Gastroesophageal sphincter (tissue), 4 donors: ENCODE measurements at regions not wholly inside any gene's neighbourhood (a gene's known extent, or its start where the extent isn't known, plus 50 kb on each side); places are given as distances from the start of the nearest gene placed in this dataset.
"Not testable (repeated sequence)": the region's sequence is repeated elsewhere in the genome, so short reads cannot be mapped to it uniquely, and the experiment has no call there.

Experiments used
- ATAC-seq: fragments of 150-250 bp; one replicate; pipeline ENCODE4 v1.9.1; 2016; ENCODE audit warnings: mild to moderate bottlenecking, moderate library complexity
- H3K27ac ChIP-seq, 4 donors: fragments of 200-600 bp; sonication (generic) in 3 of 4; 1 replicate in 3 of 4; 2 replicates in 1 of 4; pipeline ENCODE4 v1.5.1; 2016 to 2019
- H3K27me3 ChIP-seq: fragments of 200-600 bp; sonication (generic); one replicate; pipeline ENCODE4 v1.5.1; 2019
- H3K36me3 ChIP-seq, 2 donors: fragments of 200-600 bp; sonication (generic); one replicate each; pipeline ENCODE4 v1.5.1; 2019; ENCODE audit warnings: control low read depth in 1 of 2
- H3K4me1 ChIP-seq, 3 donors: fragments of 200-600 bp; sonication (generic); 1 replicate in 2 of 3; 2 replicates in 1 of 3; pipeline ENCODE4 v1.5.1; 2016 to 2019; ENCODE audit warnings: control low read depth in 2 of 3
- H3K4me3 ChIP-seq, 2 donors: fragments of 200-600 bp; sonication (generic); one replicate each; pipeline ENCODE4 v1.5.1; 2019; ENCODE audit warnings: mild to moderate bottlenecking in 1 of 2, moderate library complexity in 1 of 2
- H3K9me3 ChIP-seq, 3 donors: fragments of 200-600 bp; sonication (generic); one replicate each; pipeline ENCODE4 v1.5.1; 2017 to 2019; ENCODE audit warnings: control low read depth in 2 of 3
- EP300 ChIP-seq: sonication (generic); formaldehyde crosslinking; IDR thresholded peaks from one replicate; pipeline ENCODE4 v1.6.1; 2017; ENCODE audit warnings: antibody characterized with exemption, mild to moderate bottlenecking
- POLR2A ChIP-seq, 2 donors: fragments of 450-650 bp; IDR thresholded peaks; one replicate each; pipeline ENCODE4 v1.6.1; 2017; ENCODE audit warnings: antibody characterized with exemption in 2 of 2, mild to moderate bottlenecking in 2 of 2, moderate library complexity in 1 of 2
- POLR2AphosphoS5 ChIP-seq: sonication (generic); formaldehyde crosslinking; IDR thresholded peaks from one replicate; pipeline ENCODE4 v1.6.1; 2017; ENCODE audit warnings: antibody characterized with exemption
- WGBS, 2 donors: methylation state at CpG; one replicate each; pipeline ENCODE4 v1.1.5; 2018; ENCODE audit warnings: low coverage in 1 of 2; 5-methylcytosine and 5-hydroxymethylcytosine counted together
- TF ChIP-seq, protein P1 (sequence below), 4 experiments: fragments of 200-600 bp in 2 of 4; fragments of 450-650 bp in 2 of 4; sonication (generic) in 1 of 4; IDR thresholded peaks; one replicate each; pipeline ENCODE4 v1.5.1; 2017 to 2019; ENCODE audit warnings: antibody characterized with exemption in 4 of 4, mild to moderate bottlenecking in 2 of 4, moderate library complexity in 2 of 4

DNA sequence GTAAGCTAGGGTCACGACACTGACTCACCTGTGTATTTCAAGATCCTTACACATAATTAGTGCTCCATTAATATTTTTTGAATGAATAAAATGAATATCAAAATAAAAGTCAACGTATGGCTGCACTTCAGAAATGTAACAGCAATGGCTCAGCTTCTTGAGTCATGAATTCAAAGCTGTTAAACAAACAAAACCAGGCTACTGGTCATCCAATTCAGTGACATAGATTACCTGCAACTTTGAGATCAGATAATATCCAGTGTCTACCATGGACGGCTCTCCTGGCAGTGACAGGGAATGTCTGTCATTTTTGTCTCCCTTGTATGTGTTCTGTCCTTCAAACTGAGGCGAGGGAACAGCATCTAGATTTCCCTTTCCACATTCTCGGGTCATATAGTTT, 225.6 kb downstream of the EFCAB11 start:
- ATAC-seq, result no peak
- Histone ChIP-seq H3K9me3 (peaks cover 0 to 5% (median 0%) of the 10 kb centered on the region in 3 donors), H3K4me3 (no peak overlapping the region), H3K36me3 (no peaks in the 10 kb centered on the region), H3K27ac (no peak overlapping the region), H3K4me1 (no peaks in the 10 kb centered on the region), H3K27me3 (no peaks in the 10 kb centered on the region)
- 86 to 88% methylated on average over 3 to 5 of the region's 5 CpGs for WGBS, 2 donors
- TF ChIP-seq POLR2A (IDR thresholded peaks at IDR 0.05) (no peak), EP300 (no peak), POLR2AphosphoS5 (no peak)
- TF ChIP-seq, protein P1, sequence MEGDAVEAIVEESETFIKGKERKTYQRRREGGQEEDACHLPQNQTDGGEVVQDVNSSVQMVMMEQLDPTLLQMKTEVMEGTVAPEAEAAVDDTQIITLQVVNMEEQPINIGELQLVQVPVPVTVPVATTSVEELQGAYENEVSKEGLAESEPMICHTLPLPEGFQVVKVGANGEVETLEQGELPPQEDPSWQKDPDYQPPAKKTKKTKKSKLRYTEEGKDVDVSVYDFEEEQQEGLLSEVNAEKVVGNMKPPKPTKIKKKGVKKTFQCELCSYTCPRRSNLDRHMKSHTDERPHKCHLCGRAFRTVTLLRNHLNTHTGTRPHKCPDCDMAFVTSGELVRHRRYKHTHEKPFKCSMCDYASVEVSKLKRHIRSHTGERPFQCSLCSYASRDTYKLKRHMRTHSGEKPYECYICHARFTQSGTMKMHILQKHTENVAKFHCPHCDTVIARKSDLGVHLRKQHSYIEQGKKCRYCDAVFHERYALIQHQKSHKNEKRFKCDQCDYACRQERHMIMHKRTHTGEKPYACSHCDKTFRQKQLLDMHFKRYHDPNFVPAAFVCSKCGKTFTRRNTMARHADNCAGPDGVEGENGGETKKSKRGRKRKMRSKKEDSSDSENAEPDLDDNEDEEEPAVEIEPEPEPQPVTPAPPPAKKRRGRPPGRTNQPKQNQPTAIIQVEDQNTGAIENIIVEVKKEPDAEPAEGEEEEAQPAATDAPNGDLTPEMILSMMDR (IDR thresholded peaks at IDR 0.05), result no peak

DNA sequence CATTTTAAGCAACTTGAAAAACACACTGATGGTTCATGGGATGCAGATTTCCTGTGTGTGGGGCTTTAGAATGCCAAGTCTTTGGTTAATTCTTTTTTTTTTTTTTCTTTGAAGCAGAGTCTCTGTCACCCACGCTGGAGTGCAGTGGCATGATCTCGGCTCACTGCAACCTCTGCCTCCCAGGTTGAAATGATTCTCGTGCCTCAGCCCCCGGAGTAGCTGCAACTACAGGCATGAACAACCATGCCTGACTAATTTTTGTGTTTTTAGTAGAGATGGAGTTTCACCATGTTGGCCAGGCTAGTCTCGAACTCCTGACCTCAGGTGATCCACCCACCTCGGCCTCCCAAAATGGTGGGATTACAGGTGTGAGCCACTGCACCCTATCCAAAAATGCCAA, 228.3 kb downstream of the EFCAB11 start:
- not testable (repeated sequence) for H3K36me3 ChIP-seq, H3K27ac ChIP-seq, H3K4me1 ChIP-seq, H3K9me3 ChIP-seq, H3K27me3 ChIP-seq, H3K4me3 ChIP-seq, ATAC-seq
- 93 to 96% methylated on average over 4 to 6 of the region's 6 CpGs for WGBS, 2 donors

DNA sequence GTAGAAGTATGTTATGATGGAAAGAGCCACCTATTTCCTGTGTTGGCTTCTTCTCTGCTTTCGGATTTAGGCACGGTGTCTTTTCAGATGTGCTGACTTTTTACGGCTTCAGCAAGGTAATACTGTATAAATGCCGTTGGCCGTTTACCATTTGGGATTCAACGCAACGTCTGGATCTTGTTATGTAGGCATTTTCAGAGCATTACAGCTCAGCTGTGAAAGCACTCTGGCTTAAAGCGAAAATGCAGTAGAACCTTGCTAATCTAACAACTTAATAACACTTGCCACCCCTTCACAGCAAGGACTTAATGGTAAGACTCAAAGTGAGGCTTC, 229.9 kb downstream of the EFCAB11 start:
- WGBS, 2 donors, result 65 to 66% methylated on average over 6 to 8 of the region's 8 CpGs
- no peaks in the 10 kb centered on the region for H3K4me1 ChIP-seq
- no peaks in the 10 kb centered on the region for H3K27me3 ChIP-seq
- peak overlapping the region; percentile 8 to 14 for H3K4me3 ChIP-seq
- no peaks in the 10 kb centered on the region for H3K9me3 ChIP-seq
- no peak for ATAC-seq
- TF ChIP-seq POLR2AphosphoS5 (no peak), POLR2A (IDR thresholded peaks at IDR 0.05) (no peak), EP300 (no peak)
- TF ChIP-seq, protein P1 (IDR thresholded peaks at IDR 0.05), result no peak
- no peak overlapping the region for H3K27ac ChIP-seq
- H3K36me3 ChIP-seq, result no peaks in the 10 kb centered on the region

DNA sequence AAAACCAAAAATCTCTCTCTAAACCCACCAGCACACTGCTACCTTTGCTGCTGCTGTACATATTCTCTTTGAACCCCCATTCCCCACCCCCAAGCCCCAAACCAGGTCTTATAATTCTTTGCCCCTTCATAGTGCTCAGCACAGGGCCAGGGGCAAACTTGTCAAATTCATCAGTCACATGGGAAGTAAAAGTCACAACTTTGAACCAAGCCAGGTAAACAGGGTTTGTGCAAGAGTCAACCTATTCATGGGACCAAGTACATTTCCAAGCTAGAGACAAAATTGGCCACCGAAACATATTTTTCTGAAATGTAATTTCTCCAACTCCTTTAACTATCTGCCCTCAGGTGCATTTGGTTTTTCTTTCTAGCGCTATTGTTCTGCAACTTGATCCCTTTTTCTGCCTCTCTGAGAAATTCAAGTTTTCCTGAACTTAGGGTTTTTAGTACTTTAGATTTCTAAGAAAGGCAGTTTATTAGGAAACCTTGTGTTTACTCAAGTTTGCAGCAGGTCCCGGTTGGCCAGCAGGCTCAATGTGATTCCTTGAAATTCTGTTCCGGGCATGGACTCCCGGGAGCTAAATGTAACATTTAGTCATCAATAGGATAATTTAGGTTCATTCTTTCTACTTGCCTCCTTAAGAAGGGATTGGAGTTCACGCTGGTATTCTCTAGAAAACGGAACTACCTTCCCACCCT, 230.5 kb downstream of the EFCAB11 start:
- no peak overlapping the region for H3K27ac ChIP-seq
- ATAC-seq, result no peak
- WGBS, 2 donors, result 37 to 74% methylated on average over 6 to 7 of the region's 7 CpGs
- H3K9me3 ChIP-seq, result no peaks in the 10 kb centered on the region
- TF ChIP-seq POLR2AphosphoS5, result no peak
- no peaks in the 10 kb centered on the region for H3K36me3 ChIP-seq
- no peak overlapping the region for H3K4me3 ChIP-seq
- H3K4me1 ChIP-seq, result no peaks in the 10 kb centered on the region
- H3K27me3 ChIP-seq, result no peaks in the 10 kb centered on the region

DNA sequence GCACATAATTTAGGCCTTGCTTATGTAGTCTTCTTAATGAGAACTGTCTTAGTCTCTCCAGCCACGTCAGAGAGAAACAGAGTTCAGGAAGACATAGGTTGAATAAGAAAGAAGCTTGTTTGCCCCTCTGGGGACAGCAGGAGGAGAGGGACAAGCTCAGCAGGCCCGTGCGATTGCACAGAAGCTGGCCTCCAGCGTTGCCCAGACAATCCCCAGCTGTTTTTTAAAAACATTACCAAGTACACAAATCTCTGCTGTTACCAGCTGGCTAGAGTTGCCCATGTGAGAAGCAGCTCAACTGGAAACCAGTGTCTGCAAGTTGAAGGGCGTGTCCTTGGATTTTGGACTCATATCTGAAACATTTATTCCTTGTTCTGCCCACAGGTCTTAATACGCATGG, 232.6 kb downstream of the EFCAB11 start:
- Histone ChIP-seq H3K27me3 (no peaks in the 10 kb centered on the region), H3K36me3 (no peaks in the 10 kb centered on the region), H3K4me3 (no peak overlapping the region), H3K27ac (no peak overlapping the region), H3K9me3 (no peaks in the 10 kb centered on the region), H3K4me1 (no peaks in the 10 kb centered on the region)
- no peak for ATAC-seq
- WGBS, 2 donors, result 69 to 76% methylated on average over 2 to 4 of the region's 6 CpGs
- no peak for TF ChIP-seq POLR2AphosphoS5
- no peak for TF ChIP-seq POLR2A (IDR thresholded peaks at IDR 0.05)
- no peak for TF ChIP-seq EP300
- TF ChIP-seq, protein P1 (IDR thresholded peaks at IDR 0.05), result no peak

DNA sequence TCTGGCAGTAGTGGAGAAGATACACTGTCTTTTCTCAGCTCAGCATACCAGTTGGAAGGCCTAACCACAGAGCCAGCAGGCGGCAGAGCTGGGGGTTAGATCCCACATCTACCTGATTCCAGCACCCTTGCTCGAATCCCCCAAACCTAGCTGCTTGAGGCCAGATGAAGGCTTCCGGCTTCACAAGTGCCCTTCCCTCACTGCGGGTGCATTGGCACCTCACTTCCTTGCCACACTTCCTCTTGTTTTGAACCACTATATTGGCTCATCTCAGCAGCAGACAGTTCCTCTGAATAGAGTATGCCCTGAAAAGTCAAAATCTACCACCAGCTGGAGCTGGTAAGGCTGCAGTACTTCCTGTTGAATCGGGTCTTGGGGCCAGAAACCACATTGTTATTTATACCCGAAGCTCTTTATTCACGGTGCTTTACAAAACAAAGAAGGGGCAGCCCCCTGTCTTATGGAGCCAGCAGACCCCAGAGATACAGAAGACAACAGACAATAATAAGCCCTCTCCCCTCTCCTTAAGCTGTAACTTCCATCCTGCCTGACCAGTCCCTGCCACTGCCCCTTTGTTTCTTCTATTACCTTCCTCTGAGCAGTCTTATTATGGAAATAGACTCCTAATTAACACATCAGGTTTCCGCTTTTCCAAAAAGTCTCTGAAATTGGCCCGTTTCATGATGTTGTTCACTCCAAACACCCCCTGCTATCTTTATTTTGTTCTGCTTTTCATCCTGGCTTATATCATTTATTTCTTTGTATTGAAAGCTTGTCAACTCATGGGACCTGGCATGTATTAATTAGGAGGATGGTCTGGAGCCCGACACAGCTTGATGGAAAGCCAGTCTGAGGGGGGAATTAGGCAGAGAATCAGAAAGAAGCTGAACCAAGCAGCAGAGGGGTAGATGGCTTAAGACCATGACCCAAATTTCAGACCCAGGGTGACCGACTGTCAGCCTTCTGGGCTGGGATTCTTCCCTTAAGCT, 233.5 kb downstream of the EFCAB11 start:
- peak overlapping the region in 1 of 4 donors; percentile 17 for H3K27ac ChIP-seq

More for the DNA sequence above, 233.5 kb downstream of the EFCAB11 start:
- H3K36me3 ChIP-seq, result no peaks in the 10 kb centered on the region
- ATAC-seq, result peak; percentile 73
- 64 to 78% methylated on average over 6 to 9 of the region's 11 CpGs for WGBS, 2 donors
- no peaks in the 10 kb centered on the region for H3K4me1 ChIP-seq
- H3K9me3 ChIP-seq, result no peaks in the 10 kb centered on the region
- TF ChIP-seq POLR2AphosphoS5 (no peak), EP300 (no peak), POLR2A (IDR thresholded peaks at IDR 0.05) (no peak)
- TF ChIP-seq, protein P1 (IDR thresholded peaks at IDR 0.05), result no peak
- H3K27me3 ChIP-seq, result no peaks in the 10 kb centered on the region
- no peak overlapping the region for H3K4me3 ChIP-seq
